Stimulated activated CD4-positive, alpha-beta T cell treated with anti-CD3 and anti-CD28 coated beads, Interleukin-1b, Interleukin-23, amount 100 ng/mL, for 4 hours (primary cell): ENCODE measurements at regions not wholly inside any gene's neighbourhood (a gene's known extent, or its start where the extent isn't known, plus 50 kb on each side); places are given as distances from the start of the nearest gene placed in this dataset.

Experiments used
- DNase-seq, 2 donors: peaks; one replicate each; pipeline ENCODE4 v3.0.0-alpha.2; 2020; ENCODE audit warnings: low read depth in 2 of 2

DNA sequence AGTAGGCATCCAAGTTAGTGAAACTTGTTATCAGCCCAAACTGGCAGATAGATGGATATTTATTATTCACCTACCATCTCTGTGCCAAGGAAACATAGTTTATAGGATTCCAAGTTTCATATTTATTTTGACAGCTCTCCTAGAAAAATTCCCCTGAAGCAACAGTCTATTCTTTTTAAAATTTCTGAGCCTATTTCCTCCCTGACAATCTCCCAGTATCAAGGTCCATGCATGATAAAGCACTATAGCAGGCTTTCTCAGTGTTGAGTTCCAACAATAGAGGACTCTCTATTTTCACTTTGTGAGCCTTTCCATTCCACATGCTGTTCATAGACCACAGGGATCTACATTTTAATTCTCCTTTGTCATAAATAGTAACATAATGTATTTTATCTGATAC, 312.6 kb downstream of the SLITRK6 start:
- no peak for DNase-seq

DNA sequence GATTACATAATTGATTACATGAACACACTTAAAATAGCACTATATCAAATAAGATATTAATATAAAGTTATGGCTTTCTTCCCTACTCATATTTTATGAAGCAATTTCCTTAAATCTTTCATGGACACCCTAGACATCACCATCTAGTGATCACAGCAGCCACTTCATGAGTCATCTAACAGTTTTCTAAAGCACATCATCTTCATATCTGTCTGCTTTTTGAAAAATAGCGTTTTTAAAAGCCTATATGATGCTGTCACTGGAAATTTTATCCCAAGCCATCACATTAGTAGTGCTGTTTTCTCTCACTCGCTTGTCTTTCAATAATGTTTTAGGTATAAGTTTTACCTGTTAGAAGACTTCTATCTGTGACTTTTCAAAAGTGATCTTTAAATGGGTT, 326.1 kb downstream of the SLITRK6 start:
- no peak for DNase-seq

DNA sequence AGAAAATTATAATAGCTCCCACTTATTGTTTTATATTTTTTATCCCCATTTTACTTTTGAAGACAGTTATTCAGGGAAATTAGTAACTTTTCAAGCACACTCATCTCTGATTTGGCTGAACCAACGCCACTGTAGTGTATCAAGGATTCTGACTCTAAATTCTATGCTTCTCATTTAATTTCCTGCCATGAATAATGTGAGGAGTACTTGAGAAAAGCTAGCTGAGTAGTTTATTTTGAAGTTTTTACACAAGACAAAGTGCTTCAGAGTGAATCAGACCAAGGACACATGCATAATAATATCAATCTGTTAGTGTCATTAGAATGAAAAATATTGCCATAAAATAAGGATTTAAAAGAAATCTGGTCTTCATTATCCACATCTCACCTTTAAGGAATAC, 329.9 kb downstream of the SLITRK6 start:
- DNase-seq: no peak

DNA sequence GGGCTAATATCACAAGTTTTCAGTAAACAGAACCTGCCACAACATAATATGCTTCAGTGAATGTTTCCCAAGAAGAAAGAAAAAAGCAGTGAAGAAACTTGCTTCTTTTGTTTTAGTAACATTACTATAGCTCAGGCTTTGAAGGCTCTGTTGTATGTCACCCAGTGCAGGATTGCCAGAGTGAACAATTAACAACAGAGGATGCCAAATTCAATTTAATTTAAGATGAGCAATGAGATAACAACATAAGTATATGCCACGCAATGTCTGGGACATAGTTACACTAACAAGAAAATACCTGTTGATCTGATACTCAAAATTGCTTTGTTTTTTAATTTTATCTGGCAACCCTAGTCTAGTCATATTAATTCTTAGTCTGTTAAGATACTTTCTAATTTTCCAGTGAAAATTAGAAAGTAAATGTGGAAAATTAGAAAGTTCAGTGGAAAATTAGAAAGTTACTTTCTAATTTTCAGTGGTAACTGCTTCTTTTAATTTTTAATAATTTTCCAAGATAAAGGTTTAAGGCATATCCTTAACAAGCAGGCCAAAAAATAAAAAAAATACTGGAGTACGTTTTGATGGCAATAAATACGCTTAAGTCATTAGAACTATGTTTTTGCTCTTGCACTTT, 336.3 kb downstream of the SLITRK6 start:
- no peak for DNase-seq

DNA sequence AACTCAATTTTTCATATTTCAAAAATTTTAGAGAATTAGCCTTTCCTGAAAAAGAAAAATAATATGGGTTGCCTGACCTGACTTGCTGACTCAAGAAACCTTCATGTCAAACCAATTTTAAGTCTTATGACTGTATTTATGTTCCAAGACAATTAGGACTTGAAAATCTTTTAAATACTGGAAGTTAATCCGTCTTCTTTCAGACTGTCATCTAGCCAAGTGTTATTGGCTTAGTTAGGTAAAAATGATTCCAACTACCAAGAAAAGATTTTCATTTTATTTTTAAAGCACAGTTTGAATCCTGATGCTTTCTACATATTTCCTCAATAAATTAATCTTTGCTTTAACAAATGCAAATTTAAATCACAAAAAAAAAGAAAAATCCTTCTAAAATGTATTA, 337.6 kb downstream of the SLITRK6 start:
- no peak for DNase-seq

DNA sequence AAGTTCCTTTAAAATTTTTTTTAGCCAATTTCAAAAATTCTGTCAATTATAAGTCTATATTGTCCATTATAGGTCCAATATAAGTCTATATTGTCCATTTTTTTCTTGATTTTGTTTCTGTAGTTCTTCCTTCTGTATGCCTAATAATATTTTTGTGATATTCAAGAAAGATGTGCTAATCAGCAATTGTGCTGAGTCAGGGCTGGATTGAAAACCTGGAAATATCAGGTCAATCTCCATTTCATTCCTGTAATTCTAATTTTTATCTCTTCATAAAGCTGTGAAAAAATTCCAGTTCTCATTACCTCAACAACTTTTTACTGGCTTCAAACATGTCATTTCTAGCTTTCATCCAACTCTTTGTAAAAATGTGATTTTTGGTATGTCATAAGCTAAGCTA, 353.7 kb downstream of the SLITRK6 start:
- DNase-seq: no peak

DNA sequence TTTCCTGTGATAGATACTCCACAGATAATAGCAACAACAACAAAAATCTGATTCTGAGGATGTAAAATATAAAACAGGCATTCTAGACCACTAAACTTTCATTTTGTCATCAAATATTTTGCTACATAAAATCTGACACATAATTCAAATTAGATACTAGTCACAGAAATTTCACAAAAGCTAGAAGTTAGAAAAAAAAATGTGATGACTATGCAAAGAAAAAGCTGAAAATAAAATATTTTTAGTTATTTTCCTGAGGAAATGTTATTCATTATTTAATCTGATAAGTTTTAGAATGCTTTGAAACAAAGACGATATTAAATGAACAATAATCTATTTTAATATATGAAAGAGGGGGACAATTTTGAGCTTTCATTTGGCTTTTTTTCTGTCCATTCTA, 357.2 kb downstream of the SLITRK6 start:
- no peak for DNase-seq

DNA sequence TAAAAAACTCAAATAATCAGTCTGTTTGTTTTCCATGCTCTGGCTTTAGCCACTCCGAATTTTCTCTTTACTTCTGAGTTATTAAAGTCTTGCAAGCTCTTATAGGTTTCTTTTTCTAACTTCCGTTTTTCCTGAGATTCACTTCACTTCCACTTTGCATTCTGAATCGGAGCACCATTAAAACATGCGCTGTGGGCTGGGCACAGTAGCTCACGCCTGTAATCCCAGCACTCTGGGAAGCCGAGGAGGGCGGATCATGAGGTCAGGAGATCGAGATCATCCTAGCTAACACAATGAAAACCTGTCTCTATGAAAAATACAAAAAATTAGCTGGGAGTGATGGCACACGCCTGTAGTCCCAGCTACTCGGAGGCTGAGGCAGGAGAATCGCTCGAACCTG, 357.9 kb downstream of the SLITRK6 start:
- no peak for DNase-seq

DNA sequence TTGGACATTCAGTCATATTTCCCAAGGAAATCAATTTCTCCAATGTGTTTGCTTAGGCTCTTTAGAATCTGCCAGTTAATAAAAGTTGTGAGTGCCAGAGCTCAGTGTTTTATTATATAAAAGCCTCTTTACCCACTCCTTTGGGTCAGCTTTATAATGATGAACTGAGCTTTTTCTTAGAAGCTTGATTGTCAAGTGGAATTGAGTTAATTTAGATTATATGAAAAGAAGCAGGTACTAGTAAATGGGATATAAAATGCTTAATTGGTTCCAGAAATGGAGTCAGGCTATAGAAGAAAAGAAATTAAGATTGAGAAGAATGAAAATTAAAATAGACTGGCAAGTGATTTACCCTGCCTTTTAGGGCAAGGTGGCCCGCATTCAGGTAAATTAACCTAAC, 363.2 kb downstream of the SLITRK6 start:
- no peak for DNase-seq

DNA sequence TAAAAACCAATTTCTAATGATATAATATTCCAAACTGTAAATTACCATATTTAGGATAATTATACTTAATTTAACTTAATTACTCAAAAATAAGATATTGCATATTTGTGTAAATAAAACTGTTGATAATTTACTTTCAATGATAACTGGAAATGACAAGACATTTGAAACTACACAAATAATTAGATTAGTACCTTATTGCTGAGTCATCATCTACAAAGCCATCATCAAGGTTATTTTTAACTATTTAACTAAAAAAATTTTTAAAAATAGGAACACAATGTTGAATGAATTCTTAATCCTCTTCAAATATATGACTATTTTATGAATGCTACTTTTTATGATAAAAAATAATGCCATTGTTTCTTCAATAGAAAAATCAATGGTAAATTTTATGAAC, 364.3 kb downstream of the SLITRK6 start:
- no peak for DNase-seq

DNA sequence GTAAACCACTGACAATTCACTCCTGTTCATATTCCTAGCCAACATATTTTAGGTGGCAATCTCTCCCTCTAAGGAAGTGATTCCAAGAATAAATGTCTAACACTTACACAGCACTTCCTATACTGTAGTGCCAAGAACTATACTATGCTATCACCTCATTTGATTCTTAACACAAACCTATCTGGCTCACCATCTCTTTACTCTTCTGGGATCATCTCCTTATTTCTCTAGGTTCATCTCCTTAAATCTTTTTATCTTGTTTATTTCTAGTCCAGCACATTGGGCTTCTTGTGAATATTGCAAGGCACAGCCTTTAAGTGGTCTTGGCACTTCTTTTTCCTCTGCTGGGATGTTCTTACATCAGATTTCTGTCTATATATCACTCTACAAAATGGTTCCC, 366.3 kb downstream of the SLITRK6 start:
- DNase-seq: no peak

DNA sequence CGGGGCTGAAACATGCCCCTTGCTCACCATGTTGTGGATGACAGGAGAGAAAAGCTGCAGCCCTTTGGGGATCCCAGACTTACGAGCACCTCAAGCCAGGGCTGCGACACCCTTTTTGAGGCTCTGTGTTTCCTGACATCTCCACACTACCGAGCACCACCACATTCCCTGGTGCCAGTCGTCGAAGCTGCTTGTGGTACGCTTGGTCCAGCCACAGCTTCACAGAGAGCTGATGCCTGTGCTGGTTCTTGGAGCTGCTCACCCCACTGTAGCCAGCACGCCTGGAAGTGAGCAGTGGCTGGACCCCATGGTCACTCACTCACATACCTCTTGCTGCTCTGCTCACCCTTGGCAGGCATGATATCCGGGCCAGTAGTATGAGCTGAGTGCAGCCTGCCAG, 367.5 kb downstream of the SLITRK6 start:
- DNase-seq: no peak

DNA sequence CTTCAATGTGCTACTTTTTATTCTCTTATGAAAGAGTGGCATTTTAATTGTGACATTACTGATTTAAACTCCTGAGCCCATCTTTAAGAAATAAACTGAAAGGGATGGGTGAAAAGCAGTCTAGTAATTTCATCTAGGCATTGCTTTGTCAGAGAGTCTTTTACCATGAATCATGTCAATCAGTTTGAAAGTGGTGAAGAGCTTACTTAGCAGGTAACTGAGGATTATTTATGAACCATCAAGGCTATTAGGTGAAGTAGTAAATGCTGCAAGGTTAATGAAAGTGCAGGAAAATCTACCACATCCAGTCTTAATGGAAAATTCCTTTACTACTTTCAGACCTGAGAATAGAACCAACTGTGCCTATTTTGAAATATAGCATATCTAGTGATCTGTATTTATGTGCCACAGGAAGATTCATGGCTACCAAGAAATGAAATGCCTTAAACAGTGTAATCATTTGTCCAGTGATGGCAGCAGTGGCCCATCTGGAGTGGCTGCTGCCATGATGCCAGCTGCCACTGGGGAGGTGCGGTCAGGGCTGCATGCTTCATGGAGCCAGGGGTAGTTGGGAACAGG, 368.9 kb downstream of the SLITRK6 start:
- no peak for DNase-seq

DNA sequence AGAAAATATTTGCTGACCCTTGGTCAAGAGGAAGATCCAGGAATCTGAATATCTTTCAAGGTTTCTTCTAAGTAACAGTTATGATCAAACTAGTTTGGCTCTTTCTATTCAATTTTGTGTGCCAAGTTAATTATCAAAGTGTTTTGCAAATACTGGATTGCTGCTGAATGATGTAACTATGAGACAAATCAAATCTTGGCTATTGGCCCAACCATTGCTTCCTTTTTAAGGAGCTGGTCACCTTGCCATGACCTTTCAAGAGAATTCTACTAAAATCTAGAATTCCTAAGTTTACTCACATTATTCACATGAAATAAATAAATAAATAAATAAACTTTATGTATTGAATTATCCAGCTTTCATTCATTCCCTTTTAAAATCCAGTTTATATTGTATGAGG, 371.8 kb downstream of the SLITRK6 start:
- DNase-seq: no peak

DNA sequence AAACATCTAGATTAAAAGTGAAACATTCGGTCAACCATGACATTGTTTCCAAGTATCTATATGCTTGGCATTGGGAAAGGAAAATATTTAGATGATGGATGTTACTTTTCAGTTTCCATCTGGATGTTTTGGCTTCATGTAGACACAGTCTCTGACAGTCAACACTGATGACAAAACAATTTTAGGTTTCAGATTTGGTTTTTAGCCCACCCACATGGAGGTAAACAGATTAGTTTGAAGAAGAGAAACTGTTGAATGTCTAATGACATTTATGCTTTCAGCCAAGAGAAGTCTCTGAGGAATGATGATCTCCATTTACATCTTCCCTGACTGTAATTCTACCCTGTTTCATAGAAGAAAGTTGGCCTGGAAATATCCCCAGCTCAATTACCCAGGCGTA, 379.1 kb downstream of the SLITRK6 start:
- no peak for DNase-seq

DNA sequence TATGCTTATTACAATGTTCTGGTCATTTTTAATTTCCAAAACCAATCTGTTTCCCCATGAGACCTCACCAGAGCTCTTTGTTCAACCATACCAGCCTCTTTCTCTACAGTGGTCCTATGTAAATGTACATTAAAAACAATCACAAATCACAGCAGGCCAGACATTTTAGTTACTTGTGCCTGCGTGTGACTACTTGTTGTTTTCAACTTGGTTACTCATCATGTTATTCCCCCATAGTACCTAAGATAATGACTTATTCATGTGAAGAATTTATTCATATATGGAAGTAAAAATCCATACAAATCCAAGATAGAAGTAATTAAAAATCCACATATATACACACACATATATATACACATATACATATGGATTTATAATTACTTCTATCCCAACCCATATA, 379.6 kb downstream of the SLITRK6 start:
- no peak for DNase-seq

DNA sequence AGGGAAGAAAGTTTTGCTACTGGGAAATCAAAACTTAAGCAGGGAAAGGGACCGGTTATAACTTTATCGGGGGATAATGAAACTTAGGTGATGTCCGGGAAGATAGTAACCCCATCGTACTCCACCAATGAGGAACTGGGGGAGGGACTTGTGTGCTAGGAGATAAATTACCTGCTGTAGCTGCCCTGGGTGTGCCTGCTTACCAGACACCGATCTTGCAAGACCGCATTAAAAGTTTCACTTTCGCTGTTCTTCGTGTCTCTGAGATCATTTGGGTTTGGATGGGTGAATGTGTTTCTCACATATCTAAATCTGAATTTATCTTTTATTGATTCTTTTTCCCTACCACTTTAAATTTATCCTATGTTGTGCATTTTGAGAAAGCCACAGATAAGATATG, 381.4 kb downstream of the SLITRK6 start:
- DNase-seq: no peak

DNA sequence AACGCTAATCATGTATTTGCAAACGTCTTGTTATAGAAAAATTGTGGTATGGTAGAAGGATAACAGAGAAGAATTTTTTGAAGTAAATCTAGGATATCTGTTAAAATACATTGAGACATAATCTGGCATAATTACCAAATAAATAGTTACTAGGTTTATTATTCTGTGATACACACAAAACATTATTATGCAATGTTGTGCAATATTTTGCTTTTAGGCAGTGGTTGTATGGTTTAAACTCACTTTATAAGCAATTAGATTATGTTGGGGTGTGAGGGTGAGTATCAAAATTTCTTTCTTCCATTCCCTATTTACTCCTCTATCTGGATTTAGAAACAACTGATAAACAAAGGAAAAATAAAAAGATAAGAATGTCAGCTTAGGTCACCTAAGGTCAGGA, 385.6 kb downstream of the SLITRK6 start:
- no peak for DNase-seq

DNA sequence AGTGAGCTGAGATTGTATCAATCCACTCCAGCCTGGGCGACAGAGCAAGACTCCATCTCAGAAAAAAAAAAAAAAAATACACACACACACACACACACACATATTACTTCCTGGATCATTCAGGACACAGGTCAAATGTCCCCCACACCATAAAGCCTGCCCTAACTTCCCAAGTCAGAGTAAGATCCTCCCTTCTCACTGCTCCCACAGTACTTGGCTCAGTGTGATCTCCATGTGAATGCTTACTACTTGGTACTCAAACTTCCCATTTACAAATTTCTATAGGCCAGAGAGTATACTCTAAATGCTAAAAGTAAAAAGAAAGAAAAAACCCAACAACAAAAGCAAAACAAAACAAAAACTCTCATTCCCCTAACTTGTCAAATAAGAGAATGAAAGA, 386.8 kb downstream of the SLITRK6 start:
- no peak for DNase-seq

DNA sequence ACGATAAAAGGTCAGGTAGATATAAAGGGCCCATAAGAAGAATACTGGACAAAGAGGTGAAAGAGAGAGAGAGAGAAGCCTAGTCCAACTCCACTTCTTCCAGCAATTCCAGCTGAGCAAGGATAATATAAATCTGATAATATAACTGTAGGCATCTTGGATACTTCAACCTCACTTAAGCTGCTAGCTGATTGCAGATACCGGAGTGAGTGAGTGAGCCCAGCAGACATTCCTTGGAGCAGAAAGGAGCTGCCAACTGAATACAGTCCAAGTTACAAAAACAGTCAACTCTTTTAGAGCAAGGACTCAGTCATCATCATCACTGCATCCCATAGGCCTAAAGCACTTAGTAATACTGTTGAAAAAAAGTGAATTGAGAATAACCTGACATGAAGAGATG, 387.6 kb downstream of the SLITRK6 start:
- DNase-seq: no peak

DNA sequence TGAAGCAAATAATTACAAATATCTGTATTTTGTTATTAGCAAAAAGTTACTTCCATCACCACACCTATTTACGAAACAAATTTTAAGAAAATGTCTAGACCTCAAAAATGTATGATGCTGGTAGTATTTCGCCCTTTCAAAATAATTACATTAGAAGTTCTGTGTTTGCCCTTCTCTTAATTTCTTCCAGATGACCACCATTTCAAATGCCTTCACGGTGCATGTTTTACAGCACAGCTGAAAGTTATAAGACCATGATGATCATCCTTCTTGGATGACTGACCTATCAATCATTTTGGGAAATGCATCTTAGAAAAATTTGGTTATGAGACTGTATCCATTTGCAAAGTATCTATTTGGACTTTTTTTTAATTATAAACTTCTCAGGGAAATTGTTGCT, 390.8 kb downstream of the SLITRK6 start:
- no peak for DNase-seq

DNA sequence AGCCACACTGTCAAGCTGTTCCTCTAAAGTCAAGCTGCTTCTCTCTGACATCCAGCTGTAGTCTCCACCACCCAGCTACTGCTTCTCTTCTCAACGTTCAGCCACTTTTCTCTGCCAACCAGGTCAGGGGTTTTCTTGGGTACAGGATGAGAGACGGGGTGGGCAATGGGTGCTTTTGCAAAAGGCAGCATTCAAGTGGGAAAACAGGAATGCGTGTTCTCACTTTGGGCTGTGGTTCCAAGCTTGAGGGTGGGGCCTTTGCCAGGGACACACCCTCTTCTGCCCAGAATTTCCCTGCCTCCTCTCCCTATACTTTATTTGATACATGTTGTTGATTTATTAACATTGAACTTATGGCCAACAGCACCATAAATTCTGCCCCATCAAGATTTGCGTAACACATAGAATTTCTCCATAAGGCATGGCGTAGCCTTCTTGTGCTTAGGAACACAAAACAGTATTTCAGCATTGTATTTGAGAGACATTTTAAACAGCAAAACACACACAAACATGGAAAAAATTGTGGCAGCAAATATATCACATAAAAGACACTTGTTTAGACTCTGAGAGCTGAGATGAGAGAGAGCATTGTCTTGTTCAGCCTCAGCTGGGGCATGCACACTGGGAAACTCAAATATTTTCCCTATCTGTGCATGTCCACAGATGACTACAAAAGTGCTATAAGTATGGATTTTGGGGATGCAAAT, 392.8 kb downstream of the SLITRK6 start:
- DNase-seq: no peak

DNA sequence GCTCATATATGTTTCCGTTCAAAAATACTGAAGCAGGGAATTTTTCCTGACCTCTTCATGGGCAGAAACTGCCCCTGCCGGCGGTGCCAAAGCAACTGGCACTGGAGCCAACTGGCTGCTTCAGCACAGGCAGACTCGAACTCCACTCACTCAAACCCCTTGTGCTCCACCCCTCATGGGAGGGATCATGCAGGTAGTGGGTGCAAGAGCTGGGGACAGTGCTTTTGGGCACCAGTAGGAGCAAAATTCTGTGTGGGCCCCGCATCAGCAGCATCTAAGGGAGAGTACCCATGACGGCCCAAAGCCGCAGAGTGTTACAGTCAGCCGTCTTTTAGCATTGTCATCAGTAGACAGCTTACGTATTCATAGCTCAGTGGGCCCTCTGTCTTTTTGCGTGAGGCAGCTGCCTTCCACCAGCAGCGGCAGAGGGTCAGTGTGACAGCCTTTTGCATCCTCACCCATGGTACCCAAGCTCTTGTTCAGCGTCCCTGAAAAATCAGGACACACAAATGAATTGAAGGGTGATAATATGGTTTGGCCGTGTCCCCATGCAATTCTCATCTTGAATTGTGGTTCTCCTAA, 393.8 kb downstream of the SLITRK6 start:
- DNase-seq: no peak
